ENCODE measurements at regions not wholly inside any gene's neighbourhood (a gene's known extent, or its start where the extent isn't known, plus 50 kb on each side); places are given as distances from the start of the nearest gene placed in this dataset.

GRCh38 chr4:111649308-111649707 is 495.9 kb upstream of the FAM241A start:
- H3K4me2 ChIP-seq (ENCODE audit: insufficient read depth in 1 of 2, low read depth in 2 of 2, low read length in 2 of 2) = no peak overlapping the region; a peak in 1 of 4 replicates
- 78% methylated on average over 3 of the region's 3 CpGs; no CpG with 5 or more reads in 1 of the 2 experiments for WGBS, 2 experiments (ENCODE audit: extremely low coverage in 1 of 2, insufficient coverage in 1 of 2, insufficient read length in 1 of 2, insufficient replicate concordance in 2 of 2, low coverage in 1 of 2, low lambda C conversion rate in 2 of 2, missing lambda C conversion rate in 1 of 2)
- POLR2A ChIA-PET (ENCODE audit: partially characterized antibody) = interaction anchor here (0.6 kb wide), 1 partner anchor 205 kb away, joined by 3 read pairs; no protein-coding TSS in a partner anchor

More at GRCh38 chr4:111649308-111649707, 495.9 kb upstream of the FAM241A start:
- H2BK15ac ChIP-seq (ENCODE audit: low read length) = no peak overlapping the region
- H3K18ac ChIP-seq (ENCODE audit: extremely low read depth, low read length) = no peak overlapping the region
- H3K23me2 ChIP-seq (ENCODE audit: low read depth, low read length) = no peaks in the 10 kb centered on the region
- DNase-seq (ENCODE audit: low read depth in 1 of 2, low spot score in 2 of 2) = no peak
- H3K4me1 ChIP-seq (replicated peaks in 1 of 4; ENCODE audit: control insufficient read depth in 3 of 4, insufficient read depth in 4 of 4, low read length in 3 of 4) = peaks cover 0 to 17% (median 5%) of the 10 kb centered on the region in 4 experiments; a peak in 2 of 7 replicates
- H2AFZ ChIP-seq (ENCODE audit: low read length) = no peak overlapping the region
- H3K4ac ChIP-seq (replicated peaks; ENCODE audit: insufficient read length, low read depth, low read length) = no peak overlapping the region
- H2BK20ac ChIP-seq (ENCODE audit: low read length) = no peak overlapping the region; the same call in 1 of the 2 replicates
- H3K56ac ChIP-seq (replicated peaks; ENCODE audit: insufficient read length, low read depth, low read length) = peak overlapping the region; percentile 10
- FAIRE-seq = no peak
- no peaks in the 10 kb centered on the region for H3K9me3 ChIP-seq (ENCODE audit: insufficient read depth in 2 of 2, low read depth in 1 of 2, low read length in 1 of 2)
- H2BK5ac ChIP-seq (ENCODE audit: low read depth, low read length) = no peak overlapping the region
- no peaks in the 10 kb centered on the region for H3K79me1 ChIP-seq (ENCODE audit: low read depth, low read length)
- H2AK5ac ChIP-seq (ENCODE audit: low read depth, low read length) = no peak overlapping the region
- CTCF ChIA-PET (ENCODE audit: partially characterized antibody) = interaction anchor here (1.0 to 1.5 kb wide), 5 partner anchors 18 to 205 kb away, joined by 3 to 4 read pairs (median 4); no protein-coding TSS in a partner anchor
- H3K9ac ChIP-seq (replicated peaks in 1 of 4; ENCODE audit: extremely low read depth in 1 of 4, low read depth in 3 of 4, low read length in 3 of 4) = no peak overlapping the region
- H4K91ac ChIP-seq (replicated peaks; ENCODE audit: insufficient read length, low read length) = no peak overlapping the region
- H2BK120ac ChIP-seq (replicated peaks; ENCODE audit: low read depth, low read length) = no peak overlapping the region
- H3K27ac ChIP-seq (ENCODE audit: low read depth, low read length) = no peak overlapping the region
- H4K5ac ChIP-seq (ENCODE audit: insufficient read length, low read depth, low read length) = no peak overlapping the region
- no peak overlapping the region for H2BK12ac ChIP-seq (ENCODE audit: low read depth, low read length)
- H3K23ac ChIP-seq (ENCODE audit: insufficient read length) = no peak overlapping the region
- no peaks in the 10 kb centered on the region for H3K79me2 ChIP-seq (ENCODE audit: control insufficient read depth in 1 of 2, insufficient read depth in 2 of 2, low read length in 2 of 2)
- H3K27me3 ChIP-seq (replicated peaks in 1 of 4; ENCODE audit: control insufficient read depth in 3 of 4, extremely low read depth in 1 of 4, insufficient read depth in 3 of 4, low read length in 3 of 4) = no peaks in the 10 kb centered on the region
- H3K4me3 ChIP-seq (ENCODE audit: extremely low read depth in 1 of 4, insufficient read depth in 2 of 4, low read depth in 3 of 4, low read length in 4 of 4) = no peak overlapping the region
- TF ChIP-seq CHD1 (IDR thresholded peaks at IDR 0.05; ENCODE audit: low read depth, low read length) = no peak
- no peaks in the 10 kb centered on the region for H3K36me3 ChIP-seq (ENCODE audit: control insufficient read depth in 2 of 4, insufficient read depth in 4 of 4, low read length in 3 of 4)
- H3K14ac ChIP-seq (ENCODE audit: insufficient read length) = no peak overlapping the region
- H4K20me1 ChIP-seq (replicated peaks in 1 of 2; ENCODE audit: control insufficient read depth in 1 of 2, insufficient read depth in 2 of 2, low read length in 2 of 2) = no peaks in the 10 kb centered on the region
- no peak overlapping the region for H4K8ac ChIP-seq (ENCODE audit: extremely low read depth, insufficient read depth, low read length)
